ENCODE measurements at regions not wholly inside any gene's neighbourhood (a gene's known extent, or its start where the extent isn't known, plus 50 kb on each side); places are given as distances from the start of the nearest gene placed in this dataset.

DNA sequence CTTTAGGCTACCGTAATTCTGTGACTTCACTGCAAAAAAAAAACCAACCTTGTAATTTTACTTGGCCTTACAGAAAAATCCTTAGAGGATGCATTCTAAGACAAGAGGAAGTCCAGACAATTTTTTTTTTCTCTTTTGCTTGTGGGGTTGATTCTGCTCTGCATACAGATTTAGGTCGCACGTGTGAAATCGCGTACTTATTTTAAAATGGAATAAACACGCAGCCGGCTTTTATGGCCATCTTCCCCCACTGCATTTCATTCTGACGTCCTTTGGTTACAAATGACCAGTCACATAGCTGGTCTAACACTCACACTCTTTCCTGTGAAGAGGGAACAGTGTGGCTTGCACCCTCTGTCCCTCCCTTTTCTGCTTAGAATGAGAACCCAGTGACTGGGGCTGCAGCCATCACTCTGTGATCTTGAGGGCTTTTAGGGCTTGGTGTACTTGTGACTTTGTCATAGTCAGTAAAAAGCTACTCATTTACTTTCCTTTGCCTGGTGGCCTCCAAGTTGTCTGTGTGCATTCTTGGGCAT lies 63.6 kb upstream of the CARD11 start:
- no peak for DNase-seq (ENCODE audit: low read depth)

GRCh38 chr7:3107889-3108570 lies 64.4 kb upstream of the CARD11 start:
- DNase-seq (ENCODE audit: low read depth), result no peak
- H3K4me3 ChIP-seq (ENCODE audit: low read depth, low read length), result no peak overlapping the region
- TF ChIP-seq, protein P1, sequence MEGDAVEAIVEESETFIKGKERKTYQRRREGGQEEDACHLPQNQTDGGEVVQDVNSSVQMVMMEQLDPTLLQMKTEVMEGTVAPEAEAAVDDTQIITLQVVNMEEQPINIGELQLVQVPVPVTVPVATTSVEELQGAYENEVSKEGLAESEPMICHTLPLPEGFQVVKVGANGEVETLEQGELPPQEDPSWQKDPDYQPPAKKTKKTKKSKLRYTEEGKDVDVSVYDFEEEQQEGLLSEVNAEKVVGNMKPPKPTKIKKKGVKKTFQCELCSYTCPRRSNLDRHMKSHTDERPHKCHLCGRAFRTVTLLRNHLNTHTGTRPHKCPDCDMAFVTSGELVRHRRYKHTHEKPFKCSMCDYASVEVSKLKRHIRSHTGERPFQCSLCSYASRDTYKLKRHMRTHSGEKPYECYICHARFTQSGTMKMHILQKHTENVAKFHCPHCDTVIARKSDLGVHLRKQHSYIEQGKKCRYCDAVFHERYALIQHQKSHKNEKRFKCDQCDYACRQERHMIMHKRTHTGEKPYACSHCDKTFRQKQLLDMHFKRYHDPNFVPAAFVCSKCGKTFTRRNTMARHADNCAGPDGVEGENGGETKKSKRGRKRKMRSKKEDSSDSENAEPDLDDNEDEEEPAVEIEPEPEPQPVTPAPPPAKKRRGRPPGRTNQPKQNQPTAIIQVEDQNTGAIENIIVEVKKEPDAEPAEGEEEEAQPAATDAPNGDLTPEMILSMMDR (IDR thresholded peaks at IDR 0.05; ENCODE audit: low read depth, low read length, missing control alignments), result no peak

More for the DNA sequence above, 63.6 kb upstream of the CARD11 start:
- TF ChIP-seq, protein P1 (IDR thresholded peaks at IDR 0.05; ENCODE audit: low read depth, low read length, missing control alignments), result no peak
- no peak overlapping the region for H3K4me3 ChIP-seq (ENCODE audit: low read depth, low read length)

- H3K4me3 ChIP-seq (ENCODE audit: low read depth, low read length), result no peak overlapping the region
- TF ChIP-seq, protein P1 (IDR thresholded peaks at IDR 0.05; ENCODE audit: low read depth, low read length, missing control alignments), result no peak
- DNase-seq (ENCODE audit: low read depth), result no peak
Observed at GRCh38 chr7:3109311-3109915, 65.7 kb upstream of the CARD11 start.

- no peak for DNase-seq (ENCODE audit: low read depth)
- no peak overlapping the region for H3K4me3 ChIP-seq (ENCODE audit: low read depth, low read length)
- TF ChIP-seq, protein P1 (IDR thresholded peaks at IDR 0.05; ENCODE audit: low read depth, low read length, missing control alignments), result no peak
Observed at GRCh38 chr7:3112479-3113134, 68.9 kb upstream of the CARD11 start.

DNA sequence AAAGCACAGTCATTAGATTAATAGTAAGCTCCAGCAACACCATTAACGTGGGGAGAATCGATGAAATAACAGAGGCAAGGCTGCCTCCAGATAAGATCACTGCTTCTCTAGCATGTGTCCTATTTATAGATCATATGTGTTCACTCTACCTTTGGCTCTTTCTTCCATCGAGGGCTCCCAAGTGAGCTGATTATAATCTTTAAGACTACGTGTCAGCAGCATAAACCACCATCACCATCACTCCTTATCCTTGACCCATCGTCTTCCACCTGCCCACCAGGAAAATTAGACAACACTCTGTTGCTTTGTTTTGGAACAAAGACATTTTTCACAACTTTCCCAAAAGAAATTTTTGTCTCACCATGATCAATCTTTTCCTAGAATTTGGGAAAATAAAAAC lies 71.2 kb upstream of the CARD11 start:
- no peak for DNase-seq (ENCODE audit: low read depth)
- H3K4me3 ChIP-seq (ENCODE audit: low read depth, low read length), result no peak overlapping the region
- TF ChIP-seq, protein P1 (IDR thresholded peaks at IDR 0.05; ENCODE audit: low read depth, low read length, missing control alignments), result no peak

- no peak overlapping the region for H3K4me3 ChIP-seq (ENCODE audit: low read depth, low read length)
- TF ChIP-seq, protein P1 (IDR thresholded peaks at IDR 0.05; ENCODE audit: low read depth, low read length, missing control alignments), result no peak
- DNase-seq (ENCODE audit: low read depth), result no peak
Observed at GRCh38 chr7:3117081-3117480, 73.4 kb upstream of the CARD11 start.
